GM19240 (cell line): ENCODE measurements at regions not wholly inside any gene's neighbourhood (a gene's known extent, or its start where the extent isn't known, plus 50 kb on each side); places are given as distances from the start of the nearest gene placed in this dataset.
A peak's percentile ranks its signal among the peaks of the same experiment; 100 is the strongest.

Source experiments
- DNase-seq: peaks from one replicate; pipeline ENCODE4 v3.0.0; 2011; ENCODE audit warnings: low spot score; ENCODE audit not compliant: insufficient read length

DNA sequence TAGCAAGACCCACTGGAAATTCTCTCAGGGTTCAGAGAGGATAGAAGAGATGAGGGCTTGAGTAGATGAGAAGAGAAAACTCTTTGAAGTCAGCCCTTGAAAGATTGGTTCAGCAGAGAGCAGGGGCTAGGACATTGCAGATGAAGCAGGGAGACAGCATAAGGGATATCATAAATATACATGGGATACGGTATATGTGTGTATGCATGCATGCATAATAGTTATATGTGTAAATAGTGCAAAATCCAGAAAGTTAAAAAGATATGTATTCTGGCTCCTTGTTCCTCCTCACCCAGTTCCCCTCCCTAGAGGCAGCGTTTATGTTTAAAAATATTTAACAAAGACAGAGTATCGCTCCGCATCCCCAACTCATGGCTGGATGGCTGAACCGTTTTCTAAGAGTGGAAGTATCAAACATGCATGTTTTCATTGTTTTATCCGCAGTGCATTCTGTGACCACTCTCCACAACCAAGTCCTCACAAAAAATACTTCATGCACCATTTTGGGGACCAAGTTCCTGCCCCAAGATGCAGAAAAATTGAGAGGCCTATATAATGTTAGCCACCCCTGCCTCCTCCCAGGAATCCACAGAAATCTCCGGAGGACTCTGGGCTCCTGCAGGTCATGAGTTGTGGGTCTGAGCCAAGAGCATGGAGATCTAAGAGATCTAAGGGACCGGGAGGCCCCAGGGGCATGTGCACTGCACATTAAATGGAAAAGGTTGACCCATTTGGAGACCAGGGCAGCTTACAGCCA, 119.5 kb downstream of the MTX3 start:
- DNase-seq: no peak

DNA sequence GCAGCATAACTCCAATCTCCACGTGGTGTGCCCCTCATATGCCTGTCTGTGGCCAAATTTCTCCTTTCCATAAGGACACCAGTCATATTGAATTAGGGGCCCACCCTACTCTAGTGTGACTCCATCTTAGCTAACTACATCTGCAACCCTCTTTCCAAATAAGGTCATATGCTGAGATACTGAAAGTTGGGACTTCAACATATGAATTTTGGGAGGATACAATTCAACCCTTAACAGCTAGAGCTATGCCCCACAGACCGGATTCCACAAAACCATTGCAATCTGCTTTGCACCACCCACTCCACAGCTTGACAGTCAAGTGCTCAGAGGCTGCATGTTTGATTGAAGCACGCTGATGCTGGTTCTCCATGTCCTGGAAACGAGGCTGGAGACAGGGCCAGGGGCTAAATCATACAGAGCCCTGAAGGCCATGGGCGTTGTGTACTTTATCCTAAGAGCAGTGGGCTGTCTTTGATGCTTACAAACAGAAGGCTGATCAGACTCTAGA, 122.8 kb downstream of the MTX3 start:
- DNase-seq: no peak

- DNase-seq: no peak
Observed at GRCh38 chr5:79865579-79865978, 125.5 kb downstream of the MTX3 start.

GRCh38 chr5:79864364-79864763, 126.7 kb downstream of the MTX3 start:
- DNase-seq: no peak

GRCh38 chr5:79859588-79859987, 131.5 kb downstream of the MTX3 start:
- no peak for DNase-seq

GRCh38 chr5:79858410-79858723, 132.7 kb downstream of the MTX3 start:
- no peak for DNase-seq

DNA sequence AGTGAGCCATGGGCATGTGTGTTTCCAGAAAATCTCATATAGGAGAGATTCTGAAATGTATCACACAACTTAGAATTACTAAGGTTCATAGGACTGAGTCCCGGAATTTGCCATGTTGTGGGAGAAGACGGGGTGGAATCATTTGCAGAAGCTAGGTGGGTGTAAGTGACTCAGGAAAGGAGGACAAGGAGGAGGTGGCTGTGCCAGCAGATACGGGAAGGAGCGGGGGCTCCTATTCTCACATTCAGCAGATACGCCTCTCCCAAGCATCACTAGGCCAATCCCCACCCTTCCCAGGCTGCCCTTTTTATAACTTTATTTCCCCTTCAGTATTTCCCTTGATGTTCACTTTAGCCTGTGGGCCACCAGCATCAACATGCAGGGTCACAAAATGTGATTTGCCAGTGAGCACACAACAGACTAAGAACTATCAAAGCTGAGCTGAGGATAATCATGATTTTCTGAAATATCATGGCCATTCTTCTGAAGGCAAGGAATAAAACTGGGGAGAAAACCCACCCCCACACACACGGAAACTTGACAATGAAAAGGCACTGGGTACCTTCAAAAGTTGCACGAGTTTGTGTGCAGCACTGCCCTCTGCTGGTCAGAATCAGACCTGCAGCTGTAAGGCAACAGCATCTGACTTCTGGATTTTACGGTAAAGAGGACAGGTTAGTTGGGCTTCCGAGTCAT, 133.2 kb downstream of the MTX3 start:
- DNase-seq: peak; percentile 31

- DNase-seq: no peak
Observed at GRCh38 chr5:79856456-79857055, 134.5 kb downstream of the MTX3 start.

DNA sequence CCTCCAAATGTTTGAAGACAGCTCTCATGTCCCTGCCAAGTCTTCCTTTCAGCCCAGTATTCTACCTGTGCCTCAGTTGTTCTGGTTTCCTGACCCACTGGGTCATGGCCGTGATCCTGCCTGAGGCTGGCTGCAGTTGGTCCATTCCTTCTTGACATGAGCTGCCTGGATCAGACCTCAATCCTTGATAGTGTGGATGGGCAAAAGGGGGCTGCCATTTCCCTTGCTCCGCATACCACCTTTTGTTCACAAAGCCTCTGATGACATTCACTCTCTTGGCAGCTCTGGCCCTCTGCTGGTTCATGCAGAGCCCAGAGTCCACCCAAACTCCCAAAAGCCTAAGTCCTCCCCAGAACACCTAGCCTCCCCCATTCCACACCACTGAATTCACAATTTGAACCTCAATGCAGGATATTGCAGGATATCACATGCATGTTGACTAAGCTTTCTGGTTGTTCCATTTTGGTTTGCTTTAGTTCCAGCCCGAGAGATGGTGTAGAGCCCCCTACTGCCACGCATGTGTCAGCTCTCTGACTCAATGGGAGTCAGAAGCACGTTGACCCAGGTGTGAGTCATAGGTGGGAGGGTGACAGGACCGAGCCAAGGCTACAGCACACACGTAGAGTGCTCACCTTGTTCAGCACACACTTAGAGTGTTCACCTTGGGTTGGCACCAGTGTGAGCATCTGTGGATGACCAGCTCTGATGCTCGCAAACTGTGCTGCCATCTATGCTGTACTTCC, 137.2 kb downstream of the MTX3 start:
- DNase-seq: no peak

- DNase-seq: no peak
Observed at GRCh38 chr5:79853028-79853427, 138.0 kb downstream of the MTX3 start.

- no peak for DNase-seq
Observed at GRCh38 chr5:79851391-79851863, 139.6 kb downstream of the MTX3 start.

GRCh38 chr5:79850941-79851340, 140.1 kb downstream of the MTX3 start:
- no peak for DNase-seq

GRCh38 chr5:79850316-79850822, 140.7 kb downstream of the MTX3 start:
- no peak for DNase-seq

DNA sequence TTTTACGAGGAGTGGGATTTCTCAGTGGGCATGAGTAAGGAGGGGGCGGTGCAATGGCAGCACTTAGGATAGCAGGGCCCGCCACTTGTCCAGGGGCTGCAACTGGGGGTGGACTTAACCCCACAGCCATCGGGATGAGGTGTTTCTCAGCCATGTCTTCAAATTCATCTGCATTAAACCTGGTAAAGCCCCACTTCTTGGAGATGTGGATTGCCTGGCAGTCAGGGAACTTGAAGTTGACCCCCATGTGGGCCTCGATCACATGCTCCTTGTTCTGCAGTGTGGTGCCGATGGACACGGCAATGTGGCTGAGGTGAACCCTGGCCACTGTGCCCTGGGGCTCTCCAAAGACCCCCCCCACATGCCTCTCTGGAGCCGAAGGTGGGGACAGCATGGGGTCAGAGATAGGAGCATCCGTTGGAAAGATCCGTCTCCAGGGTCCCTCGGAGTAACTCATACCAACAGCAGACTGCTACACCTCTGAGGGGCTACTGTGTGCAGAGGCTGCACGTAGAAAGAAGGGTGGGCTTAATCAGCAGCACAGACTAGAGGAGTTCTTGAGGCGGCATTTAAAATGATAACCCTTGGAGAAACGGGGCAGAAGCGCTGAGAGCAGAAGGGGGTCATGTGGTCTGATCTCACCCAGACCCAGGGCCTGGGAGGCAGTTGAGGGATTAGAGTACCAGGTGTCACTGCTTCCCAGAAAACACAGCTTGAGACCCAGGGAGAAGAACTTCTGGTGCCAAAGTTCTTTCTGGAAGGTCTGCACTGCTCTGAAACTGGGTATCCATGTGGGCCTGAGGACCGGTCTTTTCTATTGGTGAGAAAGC, 141.4 kb downstream of the MTX3 start:
- DNase-seq: no peak
